Progenitor cell of endocrine pancreas (in vitro differentiated cells): ENCODE measurements at regions not wholly inside any gene's neighbourhood (a gene's known extent, or its start where the extent isn't known, plus 50 kb on each side); places are given as distances from the start of the nearest gene placed in this dataset.

Experiments
- DNase-seq: peaks from one replicate; pipeline ENCODE4 v3.0.0; 2021; ENCODE audit warnings: low spot score; ENCODE audit not compliant: unreplicated experiment
- H3K27ac Mint-ChIP-seq: 2 replicates; pipeline ENCODE4 v1.8.0; 2021; ENCODE audit warnings: mild to moderate bottlenecking, moderate library complexity, mixed read lengths
- H3K27me3 Mint-ChIP-seq: 2 replicates; pipeline ENCODE4 v1.8.0; 2021; ENCODE audit warnings: mixed read lengths
- H3K36me3 Mint-ChIP-seq: 2 replicates; pipeline ENCODE4 v1.8.0; 2022; ENCODE audit warnings: mixed read lengths; ENCODE audit not compliant: insufficient read depth
- H3K4me1 Mint-ChIP-seq: 2 replicates; pipeline ENCODE4 v1.8.0; 2021; ENCODE audit warnings: low read depth, mixed read lengths
- H3K4me3 Mint-ChIP-seq: 2 replicates; pipeline ENCODE4 v1.8.0; 2021; ENCODE audit warnings: low read depth, mild to moderate bottlenecking, moderate library complexity, mixed read lengths
- H3K9me3 Mint-ChIP-seq: 2 replicates; pipeline ENCODE4 v1.8.0; 2021; ENCODE audit warnings: low read depth, mixed read lengths
- TF ChIP-seq, protein P1 (sequence below): fragments of 200-600 bp; sonication (generic); IDR thresholded peaks from one replicate; pipeline ENCODE4 v1.5.0; 2021; ENCODE audit warnings: antibody characterized with exemption, mild to moderate bottlenecking; ENCODE audit not compliant: unreplicated experiment

DNA sequence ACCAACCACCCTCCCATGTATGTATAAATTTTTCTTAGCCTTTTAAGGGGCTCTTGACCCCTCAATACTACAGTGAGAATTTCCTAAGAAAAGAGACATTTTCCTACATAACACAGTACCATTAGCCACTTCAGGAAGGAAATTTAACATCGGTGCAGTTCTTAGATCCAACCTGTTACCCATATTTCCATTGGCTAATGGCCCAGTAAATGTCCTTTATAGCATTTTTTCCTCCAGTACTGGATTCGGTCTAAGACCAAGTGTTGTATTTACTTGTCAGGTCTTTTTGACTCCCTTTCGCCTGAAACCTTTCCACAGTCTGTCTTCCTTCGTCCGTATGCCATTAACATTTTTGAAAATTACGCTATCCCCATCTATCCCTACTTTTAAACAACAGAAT, 173.4 kb upstream of the PMEPA1 start:
- TF ChIP-seq, protein P1, sequence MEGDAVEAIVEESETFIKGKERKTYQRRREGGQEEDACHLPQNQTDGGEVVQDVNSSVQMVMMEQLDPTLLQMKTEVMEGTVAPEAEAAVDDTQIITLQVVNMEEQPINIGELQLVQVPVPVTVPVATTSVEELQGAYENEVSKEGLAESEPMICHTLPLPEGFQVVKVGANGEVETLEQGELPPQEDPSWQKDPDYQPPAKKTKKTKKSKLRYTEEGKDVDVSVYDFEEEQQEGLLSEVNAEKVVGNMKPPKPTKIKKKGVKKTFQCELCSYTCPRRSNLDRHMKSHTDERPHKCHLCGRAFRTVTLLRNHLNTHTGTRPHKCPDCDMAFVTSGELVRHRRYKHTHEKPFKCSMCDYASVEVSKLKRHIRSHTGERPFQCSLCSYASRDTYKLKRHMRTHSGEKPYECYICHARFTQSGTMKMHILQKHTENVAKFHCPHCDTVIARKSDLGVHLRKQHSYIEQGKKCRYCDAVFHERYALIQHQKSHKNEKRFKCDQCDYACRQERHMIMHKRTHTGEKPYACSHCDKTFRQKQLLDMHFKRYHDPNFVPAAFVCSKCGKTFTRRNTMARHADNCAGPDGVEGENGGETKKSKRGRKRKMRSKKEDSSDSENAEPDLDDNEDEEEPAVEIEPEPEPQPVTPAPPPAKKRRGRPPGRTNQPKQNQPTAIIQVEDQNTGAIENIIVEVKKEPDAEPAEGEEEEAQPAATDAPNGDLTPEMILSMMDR = no peak
- H3K4me1 Mint-ChIP-seq = no peaks in the 10 kb centered on the region
- H3K27ac Mint-ChIP-seq = no peak overlapping the region
- no peaks in the 10 kb centered on the region for H3K36me3 Mint-ChIP-seq
- peaks cover 16% of the 10 kb centered on the region for H3K9me3 Mint-ChIP-seq
- H3K27me3 Mint-ChIP-seq = peaks cover 55% of the 10 kb centered on the region
- no peak for DNase-seq
- H3K4me3 Mint-ChIP-seq = no peak overlapping the region

DNA sequence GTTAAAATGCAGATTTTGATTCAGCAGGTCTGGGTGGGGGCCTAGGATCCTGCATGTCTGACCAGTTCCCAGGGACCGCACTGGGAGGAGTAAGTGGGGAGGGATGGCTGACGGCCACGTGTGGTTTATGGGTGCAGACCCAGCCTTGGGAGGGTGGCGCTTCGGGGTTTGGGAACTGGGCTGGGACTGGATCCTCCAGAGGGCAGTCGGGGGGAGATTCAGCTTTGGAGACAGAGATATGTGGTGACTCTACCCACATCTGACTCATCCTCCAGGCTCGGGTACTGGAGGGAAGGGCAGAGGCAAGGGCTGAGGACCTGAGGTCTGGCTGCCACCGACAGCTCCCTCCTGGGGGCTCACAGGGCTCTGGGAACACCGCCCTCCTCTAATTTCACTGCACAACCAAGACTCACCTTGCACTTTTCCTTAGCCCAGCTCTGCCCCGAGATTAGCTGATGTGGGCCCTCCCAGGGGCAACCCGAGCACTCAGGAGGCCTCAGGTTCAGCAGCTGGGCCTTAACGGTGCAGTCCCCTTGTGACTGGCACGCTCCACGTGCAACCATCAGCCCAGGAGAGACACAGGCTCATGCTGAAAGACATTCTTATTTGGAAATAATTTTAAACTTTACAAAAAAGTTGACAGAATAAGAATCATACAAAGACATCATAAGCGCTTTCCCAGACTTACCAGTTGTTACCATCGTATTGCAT, 172.8 kb upstream of the PMEPA1 start:
- Mint-ChIP-seq H3K36me3 (no peaks in the 10 kb centered on the region), H3K4me3 (no peak overlapping the region), H3K9me3 (peaks cover 10% of the 10 kb centered on the region), H3K27me3 (peaks cover 61% of the 10 kb centered on the region), H3K4me1 (no peaks in the 10 kb centered on the region), H3K27ac (no peak overlapping the region)
- TF ChIP-seq, protein P1 = no peak
- DNase-seq = no peak

DNA sequence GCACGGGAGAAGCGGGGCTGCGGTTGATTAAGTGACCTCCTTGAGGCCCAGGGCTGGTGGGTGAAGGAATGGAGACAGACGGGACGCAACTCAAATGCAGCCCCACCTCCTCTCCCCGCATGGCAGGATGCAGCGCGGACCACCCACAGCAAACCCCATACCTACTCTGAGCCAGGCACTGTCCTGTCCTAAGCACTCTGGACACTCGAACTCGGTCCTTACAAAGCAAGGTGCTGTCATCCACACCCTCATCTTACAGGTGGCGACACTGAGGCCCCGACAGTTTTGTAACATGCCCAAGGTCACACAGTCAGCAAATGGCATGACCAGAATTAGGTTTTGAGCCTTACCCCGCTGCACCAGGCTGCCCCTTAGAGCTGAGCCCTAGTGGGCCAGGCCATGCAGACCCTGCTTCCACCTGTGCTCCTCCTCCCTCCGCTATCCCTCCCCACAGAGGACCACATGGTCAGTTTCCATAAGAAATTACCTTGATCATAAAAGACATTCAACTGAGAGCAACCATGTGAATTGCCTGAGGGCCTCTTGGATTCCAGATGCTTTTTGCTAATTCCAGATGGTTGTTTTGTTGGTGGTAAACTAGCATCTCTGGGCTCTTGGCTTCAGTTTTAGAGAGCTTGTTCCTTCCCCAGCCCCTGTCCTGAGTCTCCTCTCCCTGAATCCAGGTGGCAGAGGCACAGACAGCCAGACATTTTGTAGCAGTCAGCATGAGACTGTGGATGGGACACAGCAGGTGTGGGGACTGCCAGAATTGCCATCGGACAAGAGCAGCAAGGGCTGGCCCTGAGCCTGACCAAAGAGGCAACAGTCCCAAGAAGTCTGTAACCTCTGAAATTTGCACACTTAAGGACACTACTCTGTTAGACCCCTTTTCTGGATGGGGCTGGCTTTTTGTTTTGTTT, 171.9 kb upstream of the PMEPA1 start:
- Mint-ChIP-seq H3K36me3 (no peaks in the 10 kb centered on the region), H3K9me3 (peaks cover under 1% of the 10 kb centered on the region), H3K27me3 (peaks cover 70% of the 10 kb centered on the region), H3K4me1 (peaks cover 5% of the 10 kb centered on the region), H3K4me3 (no peak overlapping the region), H3K27ac (no peak overlapping the region)
- DNase-seq = no peak
- TF ChIP-seq, protein P1 = no peak

DNA sequence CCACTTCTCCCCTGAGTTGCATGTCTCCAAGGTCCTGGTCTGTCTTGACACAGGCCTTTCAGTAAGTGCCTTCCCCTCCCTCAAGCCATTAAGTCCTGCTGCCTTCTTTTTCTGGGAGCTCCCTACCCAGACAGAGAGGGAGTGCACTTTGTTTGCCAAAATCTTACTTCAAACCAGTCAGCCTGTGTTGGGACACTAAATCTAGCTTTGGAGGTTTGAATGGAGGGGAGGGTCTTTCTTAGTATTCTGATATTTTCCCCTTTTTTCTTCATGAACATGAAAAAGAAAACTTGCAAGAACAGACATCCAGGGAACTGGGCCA, 170.7 kb upstream of the PMEPA1 start:
- TF ChIP-seq, protein P1 = no peak
- no peak overlapping the region for H3K27ac Mint-ChIP-seq
- peaks cover 82% of the 10 kb centered on the region for H3K27me3 Mint-ChIP-seq
- H3K4me3 Mint-ChIP-seq = no peak overlapping the region
- H3K36me3 Mint-ChIP-seq = no peaks in the 10 kb centered on the region
- H3K9me3 Mint-ChIP-seq = no peaks in the 10 kb centered on the region
- no peak for DNase-seq
- H3K4me1 Mint-ChIP-seq = peaks cover 5% of the 10 kb centered on the region

DNA sequence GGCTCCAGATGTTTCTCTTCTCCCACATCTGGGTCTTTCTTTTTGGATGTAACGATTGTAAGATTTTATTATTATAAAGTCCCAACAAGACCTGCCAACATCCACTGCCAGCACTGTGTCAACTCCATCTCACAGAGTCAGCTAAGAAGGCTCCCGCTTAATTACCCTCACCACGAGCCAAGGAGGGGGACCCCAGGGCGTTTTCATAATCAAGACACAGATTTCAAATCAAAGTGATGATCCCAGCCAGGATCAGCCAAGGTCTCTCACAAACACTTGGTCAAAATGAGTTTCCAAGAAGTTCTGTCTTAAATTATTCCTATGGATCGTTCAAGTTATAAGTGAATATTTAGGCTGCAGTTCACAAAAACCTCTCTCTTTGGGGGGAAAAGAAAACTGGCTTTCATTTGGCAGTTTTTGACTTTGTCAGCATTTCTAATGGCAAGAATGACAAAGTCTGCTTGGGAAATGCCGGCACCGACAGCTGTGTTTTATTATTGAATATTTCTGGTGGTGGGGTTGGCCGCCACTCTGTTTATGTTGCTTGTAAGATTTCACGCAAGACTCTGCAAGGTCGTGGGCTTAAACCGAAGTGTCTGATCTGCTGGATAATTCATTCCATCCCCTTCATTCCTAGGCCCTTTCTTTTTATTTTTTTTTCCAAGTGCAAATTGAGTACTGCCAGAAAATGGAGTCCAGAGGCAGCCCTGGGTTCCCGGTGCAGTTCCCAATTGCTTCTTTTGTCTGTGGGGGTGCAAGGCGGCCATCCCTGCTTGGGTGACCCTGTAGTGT, 170.2 kb upstream of the PMEPA1 start:
- TF ChIP-seq, protein P1 = no peak
- DNase-seq = no peak
- Mint-ChIP-seq H3K4me3 (no peak overlapping the region), H3K4me1 (peaks cover 5% of the 10 kb centered on the region), H3K36me3 (no peaks in the 10 kb centered on the region), H3K27ac (no peak overlapping the region), H3K27me3 (peaks cover 83% of the 10 kb centered on the region), H3K9me3 (no peaks in the 10 kb centered on the region)
